SK-N-SH (cell line): ENCODE measurements at regions not wholly inside any gene's neighbourhood (a gene's known extent, or its start where the extent isn't known, plus 50 kb on each side); places are given as distances from the start of the nearest gene placed in this dataset.

ENCODE experiments used
- CTCF ChIA-PET: fragments of 300-600, 350-600 bp; formaldehyde crosslinking; extraction: SDS; loops from one replicate; lab custom pipeline; 2021; lab: Yijun Ruan, JAX
- POLR2A ChIA-PET: fragments of 350-600 bp; sonication (Branson Sonifier 250); formaldehyde crosslinking; extraction: SDS; loops from one replicate; lab custom pipeline; 2020; ENCODE audit warnings: antibody characterized with exemption, inconsistent platforms; lab: Yijun Ruan, JAX
- DNase-seq: peaks from one replicate; pipeline ENCODE4 v3.0.0; 2012
- H2AFZ ChIP-seq: fragments of 200-600 bp; sonication (generic); 2 replicates; pipeline ENCODE4 v1.8.1; 2016; ENCODE audit warnings: antibody characterized with exemption, mild to moderate bottlenecking, low read depth
- H3F3A ChIP-seq: fragments of 200-600 bp; sonication (generic); replicated peaks from 2 replicates; pipeline ENCODE3; 2016; ENCODE audit warnings: antibody characterized with exemption, mild to moderate bottlenecking; ENCODE audit not compliant: insufficient read depth
- H3K27ac ChIP-seq, 2 experiments: fragments of 200-500 bp in 1 of 2; fragments of 200-600 bp in 1 of 2; sonication (Bioruptor generic) in 1 of 2; sonication (generic), shearing (Covaris generic) in 1 of 2; 2 replicates each; pipeline versions ENCODE4 v1.5.1 to v1.6.1; 2014 to 2016; ENCODE audit warnings: low read depth in 2 of 2, inconsistent platforms in 1 of 2, low read length in 1 of 2, mild to moderate bottlenecking in 1 of 2, mixed read lengths in 1 of 2
- H3K27me3 ChIP-seq: fragments of 200-600 bp; sonication (generic), shearing (Covaris generic); 2 replicates; pipeline ENCODE4 v1.6.1; 2016; ENCODE audit warnings: mixed run types; ENCODE audit not compliant: insufficient read depth
- H3K36me3 ChIP-seq, 2 experiments: fragments of 200-500 bp in 1 of 2; fragments of 200-600 bp in 1 of 2; sonication (Bioruptor generic) in 1 of 2; sonication (generic) in 1 of 2; replicated peaks in 1 of 2; 2 replicates each; pipeline versions ENCODE3 to v1.5.1; 2014 to 2016; ENCODE audit warnings: low read length in 1 of 2, mild to moderate bottlenecking in 1 of 2; ENCODE audit not compliant: insufficient read depth in 2 of 2, control insufficient read depth in 1 of 2
- H3K4me1 ChIP-seq, 2 experiments: fragments of 200-500 bp in 1 of 2; fragments of 200-600 bp in 1 of 2; sonication (Bioruptor generic) in 1 of 2; sonication (generic), shearing (Covaris generic) in 1 of 2; 2 replicates each; pipeline versions ENCODE4 v1.5.1 to v1.6.1; 2014 to 2016; ENCODE audit warnings: low read depth in 1 of 2, low read length in 1 of 2, mixed run types in 1 of 2; ENCODE audit not compliant: insufficient read depth in 2 of 2, control insufficient read depth in 1 of 2
- H3K4me2 ChIP-seq: fragments of 200-600 bp; sonication (generic), shearing (Covaris generic); 2 replicates; pipeline ENCODE4 v1.6.1; 2017; ENCODE audit warnings: mixed run types
- H3K4me3 ChIP-seq, 2 experiments: fragments of 200-500 bp in 1 of 2; fragments of 200-600 bp in 1 of 2; sonication (Bioruptor generic) in 1 of 2; sonication (generic), shearing (Covaris generic) in 1 of 2; 2 replicates each; pipeline versions ENCODE4 v1.5.1 to v1.8.1; 2014 to 2016; ENCODE audit warnings: low read depth in 2 of 2, inconsistent platforms in 1 of 2, low read length in 1 of 2, mild to moderate bottlenecking in 1 of 2, mixed read lengths in 1 of 2, moderate library complexity in 1 of 2
- H3K79me2 ChIP-seq: fragments of 200-600 bp; sonication (generic); 2 replicates; pipeline ENCODE4 v1.8.1; 2017; ENCODE audit warnings: mild to moderate bottlenecking; ENCODE audit not compliant: insufficient read depth
- H3K9ac ChIP-seq: fragments of 200-600 bp; sonication (generic); 2 replicates; pipeline ENCODE4 v1.6.1; 2017; ENCODE audit warnings: mixed run types
- H3K9me2 ChIP-seq: fragments of 200-600 bp; sonication (generic); 2 replicates; pipeline ENCODE4 v1.6.1; 2017; ENCODE audit warnings: mixed run types
- H3K9me3 ChIP-seq: fragments of 200-600 bp; sonication (generic); 2 replicates; pipeline ENCODE4 v1.6.1; 2017; ENCODE audit warnings: mixed run types, mild to moderate bottlenecking, moderate library complexity
- H4K20me1 ChIP-seq: fragments of 200-600 bp; sonication (generic); 2 replicates; pipeline ENCODE4 v1.6.1; 2017; ENCODE audit warnings: mild to moderate bottlenecking, mixed run types; ENCODE audit not compliant: insufficient read depth
- CHD2 ChIP-seq: fragments of 150-350 bp; IDR thresholded peaks from 2 replicates; pipeline ENCODE4 v1.6.1; 2018; ENCODE audit warnings: low read length; ENCODE audit not compliant: partially characterized antibody
- EP300 ChIP-seq, 2 experiments: IDR thresholded peaks; 2 replicates each; pipeline versions ENCODE4 v1.4.0 to v1.6.1; 2012; ENCODE audit warnings: borderline replicate concordance in 1 of 2, low read depth in 1 of 2, low read length in 1 of 2
- FOXM1 ChIP-seq: IDR thresholded peaks from 2 replicates; pipeline ENCODE4 v1.4.0; 2012; ENCODE audit warnings: low read depth, mild to moderate bottlenecking
- GATA2 ChIP-seq: sonication (generic); formaldehyde crosslinking; IDR thresholded peaks from 2 replicates; pipeline ENCODE4 v1.5.0; 2020; ENCODE audit warnings: mild to moderate bottlenecking, missing genetic modification reagents
- JUND ChIP-seq: IDR thresholded peaks from 2 replicates; pipeline ENCODE4 v1.4.0; 2012
- MEF2A ChIP-seq: IDR thresholded peaks from 2 replicates; pipeline ENCODE4 v1.4.0; 2012; ENCODE audit warnings: low read depth, borderline replicate concordance
- NFIC ChIP-seq: IDR thresholded peaks from 2 replicates; pipeline ENCODE4 v1.4.0; 2012; ENCODE audit warnings: borderline replicate concordance
- NRF1 ChIP-seq: IDR thresholded peaks from 2 replicates; pipeline ENCODE4 v1.6.1; 2012; ENCODE audit warnings: low read depth, mild to moderate bottlenecking, low read length
- POLR2AphosphoS5 ChIP-seq: IDR thresholded peaks from 2 replicates; pipeline ENCODE4 v1.6.1; 2012; ENCODE audit warnings: low read depth, low read length
- RAD21 ChIP-seq: IDR thresholded peaks from 2 replicates; pipeline ENCODE4 v1.6.1; 2012; ENCODE audit warnings: mild to moderate bottlenecking, low read length
- RCOR1 ChIP-seq: fragments of 150-350 bp; IDR thresholded peaks from 2 replicates; pipeline ENCODE4 v1.6.1; 2017; ENCODE audit warnings: antibody characterized with exemption, low read length
- REST ChIP-seq: IDR thresholded peaks from 2 replicates; pipeline ENCODE4 v1.6.1; 2012; ENCODE audit warnings: mild to moderate bottlenecking, low read depth, low read length, moderate library complexity
- RFX5 ChIP-seq: IDR thresholded peaks from 2 replicates; pipeline ENCODE4 v1.6.1; 2012; ENCODE audit warnings: mild to moderate bottlenecking, improper control_type of control experiment, low read length
- RXRA ChIP-seq: IDR thresholded peaks from 2 replicates; pipeline ENCODE4 v1.4.0; 2012; ENCODE audit warnings: low read depth, mild to moderate bottlenecking, borderline replicate concordance
- TAF1 ChIP-seq: IDR thresholded peaks from 2 replicates; pipeline ENCODE4 v1.6.1; 2012; ENCODE audit warnings: low read depth, mild to moderate bottlenecking, low read length, moderate library complexity, borderline replicate concordance
- USF1 ChIP-seq: IDR thresholded peaks from 2 replicates; pipeline ENCODE4 v1.4.0; 2012; ENCODE audit warnings: low read depth, borderline replicate concordance
- TF ChIP-seq, protein P1 (sequence below): IDR thresholded peaks from 2 replicates; pipeline ENCODE4 v1.4.0; 2012; ENCODE audit warnings: low read depth
- TF ChIP-seq, protein P2 (sequence below): IDR thresholded peaks from 2 replicates; pipeline ENCODE4; 2012
- TF ChIP-seq, protein P3 (sequence below): IDR thresholded peaks from 2 replicates; pipeline ENCODE4 v1.4.0; 2012; ENCODE audit warnings: low read depth, borderline replicate concordance

DNA sequence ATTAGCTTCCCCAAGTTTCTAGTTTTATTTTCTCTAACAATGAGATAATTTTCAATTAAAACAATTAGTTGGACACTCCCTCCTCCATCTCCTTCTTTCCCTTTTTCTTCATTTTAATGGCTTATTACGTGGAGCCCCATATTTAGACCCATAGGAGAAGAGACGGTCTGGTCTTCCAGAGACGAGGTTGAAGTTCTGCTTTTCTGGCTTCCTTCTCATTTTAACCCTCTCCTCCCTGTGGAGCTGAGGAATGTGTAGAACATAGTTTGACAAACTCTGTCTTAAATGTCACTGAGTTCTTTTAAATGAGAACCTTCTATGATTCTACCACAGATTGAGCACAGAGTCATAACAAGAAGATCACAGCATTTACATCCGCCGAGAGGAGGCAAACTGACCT lies 86.8 kb downstream of the EDNRB start (continued):
- TF ChIP-seq, protein P1, sequence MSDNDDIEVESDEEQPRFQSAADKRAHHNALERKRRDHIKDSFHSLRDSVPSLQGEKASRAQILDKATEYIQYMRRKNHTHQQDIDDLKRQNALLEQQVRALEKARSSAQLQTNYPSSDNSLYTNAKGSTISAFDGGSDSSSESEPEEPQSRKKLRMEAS: no peak

GRCh38 chr13:77829963-77830362 lies 88.7 kb downstream of the EDNRB start:
- TF ChIP-seq, protein P2, sequence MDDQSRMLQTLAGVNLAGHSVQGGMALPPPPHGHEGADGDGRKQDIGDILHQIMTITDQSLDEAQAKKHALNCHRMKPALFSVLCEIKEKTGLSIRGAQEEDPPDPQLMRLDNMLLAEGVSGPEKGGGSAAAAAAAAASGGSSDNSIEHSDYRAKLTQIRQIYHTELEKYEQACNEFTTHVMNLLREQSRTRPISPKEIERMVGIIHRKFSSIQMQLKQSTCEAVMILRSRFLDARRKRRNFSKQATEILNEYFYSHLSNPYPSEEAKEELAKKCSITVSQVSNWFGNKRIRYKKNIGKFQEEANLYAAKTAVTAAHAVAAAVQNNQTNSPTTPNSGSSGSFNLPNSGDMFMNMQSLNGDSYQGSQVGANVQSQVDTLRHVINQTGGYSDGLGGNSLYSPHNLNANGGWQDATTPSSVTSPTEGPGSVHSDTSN: no peak
- TF ChIP-seq EP300 (IDR thresholded peaks at IDR 0.05; ENCODE audit: borderline replicate concordance in 1 of 2, low read depth in 1 of 2, low read length in 1 of 2) (no peak), MEF2A (no peak), JUND (no peak), REST (no peak), TAF1 (no peak), POLR2AphosphoS5 (no peak), RFX5 (no peak), RXRA (no peak), RAD21 (no peak), GATA2 (no peak), RCOR1 (no peak), NFIC (no peak), FOXM1 (no peak), USF1 (no peak), NRF1 (no peak), CHD2 (no peak)
- TF ChIP-seq, protein P1: no peak
- TF ChIP-seq, protein P3, sequence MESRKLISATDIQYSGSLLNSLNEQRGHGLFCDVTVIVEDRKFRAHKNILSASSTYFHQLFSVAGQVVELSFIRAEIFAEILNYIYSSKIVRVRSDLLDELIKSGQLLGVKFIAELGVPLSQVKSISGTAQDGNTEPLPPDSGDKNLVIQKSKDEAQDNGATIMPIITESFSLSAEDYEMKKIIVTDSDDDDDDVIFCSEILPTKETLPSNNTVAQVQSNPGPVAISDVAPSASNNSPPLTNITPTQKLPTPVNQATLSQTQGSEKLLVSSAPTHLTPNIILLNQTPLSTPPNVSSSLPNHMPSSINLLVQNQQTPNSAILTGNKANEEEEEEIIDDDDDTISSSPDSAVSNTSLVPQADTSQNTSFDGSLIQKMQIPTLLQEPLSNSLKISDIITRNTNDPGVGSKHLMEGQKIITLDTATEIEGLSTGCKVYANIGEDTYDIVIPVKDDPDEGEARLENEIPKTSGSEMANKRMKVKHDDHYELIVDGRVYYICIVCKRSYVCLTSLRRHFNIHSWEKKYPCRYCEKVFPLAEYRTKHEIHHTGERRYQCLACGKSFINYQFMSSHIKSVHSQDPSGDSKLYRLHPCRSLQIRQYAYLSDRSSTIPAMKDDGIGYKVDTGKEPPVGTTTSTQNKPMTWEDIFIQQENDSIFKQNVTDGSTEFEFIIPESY: no peak
- no peaks in the 10 kb centered on the region for H3K36me3 ChIP-seq
- H3K4me3 ChIP-seq: no peak overlapping the region
- no peaks in the 10 kb centered on the region; a peak in 1 of 4 replicates for H3K4me1 ChIP-seq
- H3K27ac ChIP-seq: no peak overlapping the region
- no peaks in the 10 kb centered on the region for H3K9me2 ChIP-seq
- H2AFZ ChIP-seq: no peak overlapping the region
- ChIA-PET POLR2A (no interaction called here), CTCF (no interaction called here)
- no peaks in the 10 kb centered on the region for H3K9me3 ChIP-seq
- H3K27me3 ChIP-seq: no peaks in the 10 kb centered on the region
- no peak overlapping the region for H3K9ac ChIP-seq
- no peak for DNase-seq
- no peaks in the 10 kb centered on the region for H3K79me2 ChIP-seq
- H3K4me2 ChIP-seq: no peak overlapping the region
- no peaks in the 10 kb centered on the region for H4K20me1 ChIP-seq
- H3F3A ChIP-seq: no peaks in the 10 kb centered on the region
